NCI-H2227 treated with DMSO at 0.1 percent for 48 hours (cell line): ENCODE measurements at regions not wholly inside any gene's neighbourhood (a gene's known extent, or its start where the extent isn't known, plus 50 kb on each side); places are given as distances from the start of the nearest gene placed in this dataset.

ENCODE experiments used
- DNase-seq: peaks from one replicate; lab custom pipeline; 2025; lab: John Stamatoyannopoulos, UW

- no peak for DNase-seq
These were observed 51.9 kb upstream of the CWC22 start for GRCh38 chr2:180058993-180059392.

GRCh38 chr2:180057706-180058412, 50.8 kb upstream of the CWC22 start:
- no peak for DNase-seq
